Neural cell (in vitro differentiated cells): ENCODE measurements at regions not wholly inside any gene's neighbourhood (a gene's known extent, or its start where the extent isn't known, plus 50 kb on each side); places are given as distances from the start of the nearest gene placed in this dataset.

ENCODE experiments used
- H2AFZ ChIP-seq: fragments of 200-600, 300-800 bp; sonication (generic), shearing (Covaris generic); 2 replicates; pipeline ENCODE4 v1.6.0; 2014; ENCODE audit warnings: low read depth, mild to moderate bottlenecking, antibody characterized with exemption, low read length, moderate library complexity
- H3F3A ChIP-seq: fragments of 200-600 bp; shearing (Covaris generic); 2 replicates; pipeline ENCODE4 v1.6.1; 2016; ENCODE audit warnings: mild to moderate bottlenecking, moderate library complexity, mixed read lengths, antibody characterized with exemption, low read length; ENCODE audit not compliant: insufficient read depth, poor library complexity, severe bottlenecking
- H3K27ac ChIP-seq: fragments of 200-600, 300-800 bp; sonication (generic), shearing (Covaris generic); 2 replicates; pipeline ENCODE4 v1.5.1; 2014; ENCODE audit warnings: mild to moderate bottlenecking, low read length, moderate library complexity
- H3K27me3 ChIP-seq: fragments of 300-800, 200-600 bp; sonication (generic), shearing (Covaris generic); 2 replicates; pipeline ENCODE4 v1.6.0; 2014; ENCODE audit warnings: mild to moderate bottlenecking, low read depth, low read length, moderate library complexity; ENCODE audit not compliant: insufficient read depth
- H3K36me3 ChIP-seq: fragments of 300-800, 200-600 bp; sonication (generic), shearing (Covaris generic); 2 replicates; pipeline ENCODE4 v1.5.1; 2014; ENCODE audit warnings: mild to moderate bottlenecking, antibody characterized with exemption, low read length, moderate library complexity; ENCODE audit not compliant: insufficient read depth
- H3K4me2 ChIP-seq: fragments of 300-800, 200-600 bp; sonication (generic), shearing (Covaris generic); 2 replicates; pipeline ENCODE4 v1.6.0; 2014; ENCODE audit warnings: mild to moderate bottlenecking, low read length
- H3K4me3 ChIP-seq: fragments of 300-800, 200-600 bp; sonication (generic), shearing (Covaris generic); 2 replicates; pipeline ENCODE4 v1.5.1; 2014; ENCODE audit warnings: mild to moderate bottlenecking, low read length, moderate library complexity
- H3K79me2 ChIP-seq: fragments of 200-600 bp; shearing (Covaris generic); replicated peaks from 2 replicates; pipeline ENCODE4 v1.6.0; 2014; ENCODE audit warnings: mild to moderate bottlenecking, low read length, moderate library complexity; ENCODE audit not compliant: insufficient read depth
- H3K9ac ChIP-seq: fragments of 300-800, 200-600 bp; sonication (generic), shearing (Covaris generic); 2 replicates; pipeline ENCODE4 v1.6.1; 2016; ENCODE audit warnings: mild to moderate bottlenecking, low read length, mixed read lengths
- H3K9me2 ChIP-seq: fragments of 200-600 bp; shearing (Covaris generic); 2 replicates; pipeline ENCODE4 v1.6.1; 2016; ENCODE audit warnings: mild to moderate bottlenecking, low read length, mixed read lengths; ENCODE audit not compliant: insufficient read depth
- H3K9me3 ChIP-seq: fragments of 200-600, 300-800 bp; sonication (generic), shearing (Covaris generic); 2 replicates; pipeline ENCODE4 v1.6.1; 2016; ENCODE audit warnings: mild to moderate bottlenecking, mixed run types, low read length, moderate library complexity, mixed read lengths
- H4K20me1 ChIP-seq: fragments of 200-600 bp; shearing (Covaris generic); 2 replicates; pipeline ENCODE4 v1.6.1; 2016; ENCODE audit warnings: mild to moderate bottlenecking, mixed run types; ENCODE audit not compliant: insufficient read depth
- EP300 ChIP-seq: fragments of 450-650 bp; conservative IDR thresholded peaks from 2 replicates; pipeline ENCODE4 v1.6.1; 2014; ENCODE audit warnings: antibody characterized with exemption, mild to moderate bottlenecking, moderate library complexity; ENCODE audit not compliant: poor library complexity, severe bottlenecking
- EZH2 ChIP-seq: fragments of 200-600, 300-800 bp; shearing (Covaris generic), sonication (generic); IDR thresholded peaks from 2 replicates; pipeline ENCODE4 v1.6.1; 2014; ENCODE audit warnings: antibody characterized with exemption, low read length, borderline replicate concordance, mild to moderate bottlenecking; ENCODE audit not compliant: insufficient read depth, poor library complexity, severe bottlenecking
- MXI1 ChIP-seq: fragments of 450-650 bp; conservative IDR thresholded peaks from 2 replicates; pipeline ENCODE4 v1.6.1; 2014; ENCODE audit warnings: antibody characterized with exemption, mild to moderate bottlenecking; ENCODE audit not compliant: poor library complexity, severe bottlenecking
- POLR2AphosphoS5 ChIP-seq: IDR thresholded peaks from 2 replicates; pipeline ENCODE4 v1.6.1; 2012
- RAD21 ChIP-seq: fragments of 450-650 bp; conservative IDR thresholded peaks from 2 replicates; pipeline ENCODE4 v1.6.1; 2014; ENCODE audit warnings: antibody characterized with exemption, mild to moderate bottlenecking, moderate library complexity
- SMC3 ChIP-seq: fragments of 450-650 bp; conservative IDR thresholded peaks from 2 replicates; pipeline ENCODE4 v1.6.1; 2014; ENCODE audit warnings: antibody characterized with exemption, mild to moderate bottlenecking, moderate library complexity; ENCODE audit not compliant: poor library complexity
- TAF1 ChIP-seq: IDR thresholded peaks from 2 replicates; pipeline ENCODE4 v1.6.1; 2012; ENCODE audit warnings: low read depth
- TF ChIP-seq, protein P1 (sequence below): IDR thresholded peaks from 2 replicates; pipeline ENCODE4 v1.6.1; 2012; ENCODE audit warnings: borderline replicate concordance
- TF ChIP-seq, protein P2 (sequence below): fragments of 450-650 bp; IDR thresholded peaks from 2 replicates; pipeline ENCODE4 v1.5.1; 2014; ENCODE audit warnings: antibody characterized with exemption, mild to moderate bottlenecking, moderate library complexity; ENCODE audit not compliant: poor library complexity, severe bottlenecking

DNA sequence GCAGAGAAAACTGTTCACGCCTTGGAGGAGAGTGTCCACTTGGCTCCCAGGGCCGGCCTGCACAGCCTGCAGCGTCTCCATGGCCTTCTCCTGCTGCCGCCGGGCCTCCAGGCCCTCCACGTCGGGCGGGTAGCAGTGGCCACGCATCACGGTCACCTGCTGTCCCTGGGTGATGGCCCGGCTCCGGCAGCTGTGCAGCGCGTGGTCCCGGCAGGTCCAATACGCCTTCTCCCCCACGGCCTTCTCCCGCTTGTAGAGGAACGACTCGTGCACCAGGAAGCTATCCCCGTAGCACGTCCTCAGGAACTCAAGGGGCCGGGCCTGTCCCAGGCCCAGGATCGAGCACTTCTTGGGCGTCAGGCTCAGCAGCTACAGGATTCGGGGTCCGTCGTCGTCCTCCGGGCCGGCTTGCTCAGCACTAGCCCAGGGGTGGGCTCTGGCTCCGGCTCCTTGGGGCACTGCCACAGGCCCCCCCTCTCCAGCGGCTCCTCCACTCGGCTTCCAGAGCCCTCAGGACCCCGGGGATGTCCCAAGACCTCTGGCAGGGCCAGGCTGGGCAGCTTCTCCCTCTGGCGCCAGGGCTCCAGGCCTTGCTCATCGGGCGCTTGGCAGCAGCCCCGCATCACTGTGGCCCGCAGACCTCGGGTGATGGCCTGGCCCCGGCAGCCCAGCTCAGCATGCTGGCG, 83.6 kb upstream of the FXR1 start:
- TF ChIP-seq RAD21 (no peak), POLR2AphosphoS5 (no peak), EZH2 (no peak), SMC3 (no peak), MXI1 (no peak)
- TF ChIP-seq, protein P1, sequence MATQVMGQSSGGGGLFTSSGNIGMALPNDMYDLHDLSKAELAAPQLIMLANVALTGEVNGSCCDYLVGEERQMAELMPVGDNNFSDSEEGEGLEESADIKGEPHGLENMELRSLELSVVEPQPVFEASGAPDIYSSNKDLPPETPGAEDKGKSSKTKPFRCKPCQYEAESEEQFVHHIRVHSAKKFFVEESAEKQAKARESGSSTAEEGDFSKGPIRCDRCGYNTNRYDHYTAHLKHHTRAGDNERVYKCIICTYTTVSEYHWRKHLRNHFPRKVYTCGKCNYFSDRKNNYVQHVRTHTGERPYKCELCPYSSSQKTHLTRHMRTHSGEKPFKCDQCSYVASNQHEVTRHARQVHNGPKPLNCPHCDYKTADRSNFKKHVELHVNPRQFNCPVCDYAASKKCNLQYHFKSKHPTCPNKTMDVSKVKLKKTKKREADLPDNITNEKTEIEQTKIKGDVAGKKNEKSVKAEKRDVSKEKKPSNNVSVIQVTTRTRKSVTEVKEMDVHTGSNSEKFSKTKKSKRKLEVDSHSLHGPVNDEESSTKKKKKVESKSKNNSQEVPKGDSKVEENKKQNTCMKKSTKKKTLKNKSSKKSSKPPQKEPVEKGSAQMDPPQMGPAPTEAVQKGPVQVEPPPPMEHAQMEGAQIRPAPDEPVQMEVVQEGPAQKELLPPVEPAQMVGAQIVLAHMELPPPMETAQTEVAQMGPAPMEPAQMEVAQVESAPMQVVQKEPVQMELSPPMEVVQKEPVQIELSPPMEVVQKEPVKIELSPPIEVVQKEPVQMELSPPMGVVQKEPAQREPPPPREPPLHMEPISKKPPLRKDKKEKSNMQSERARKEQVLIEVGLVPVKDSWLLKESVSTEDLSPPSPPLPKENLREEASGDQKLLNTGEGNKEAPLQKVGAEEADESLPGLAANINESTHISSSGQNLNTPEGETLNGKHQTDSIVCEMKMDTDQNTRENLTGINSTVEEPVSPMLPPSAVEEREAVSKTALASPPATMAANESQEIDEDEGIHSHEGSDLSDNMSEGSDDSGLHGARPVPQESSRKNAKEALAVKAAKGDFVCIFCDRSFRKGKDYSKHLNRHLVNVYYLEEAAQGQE: no peak
- TF ChIP-seq, protein P2, sequence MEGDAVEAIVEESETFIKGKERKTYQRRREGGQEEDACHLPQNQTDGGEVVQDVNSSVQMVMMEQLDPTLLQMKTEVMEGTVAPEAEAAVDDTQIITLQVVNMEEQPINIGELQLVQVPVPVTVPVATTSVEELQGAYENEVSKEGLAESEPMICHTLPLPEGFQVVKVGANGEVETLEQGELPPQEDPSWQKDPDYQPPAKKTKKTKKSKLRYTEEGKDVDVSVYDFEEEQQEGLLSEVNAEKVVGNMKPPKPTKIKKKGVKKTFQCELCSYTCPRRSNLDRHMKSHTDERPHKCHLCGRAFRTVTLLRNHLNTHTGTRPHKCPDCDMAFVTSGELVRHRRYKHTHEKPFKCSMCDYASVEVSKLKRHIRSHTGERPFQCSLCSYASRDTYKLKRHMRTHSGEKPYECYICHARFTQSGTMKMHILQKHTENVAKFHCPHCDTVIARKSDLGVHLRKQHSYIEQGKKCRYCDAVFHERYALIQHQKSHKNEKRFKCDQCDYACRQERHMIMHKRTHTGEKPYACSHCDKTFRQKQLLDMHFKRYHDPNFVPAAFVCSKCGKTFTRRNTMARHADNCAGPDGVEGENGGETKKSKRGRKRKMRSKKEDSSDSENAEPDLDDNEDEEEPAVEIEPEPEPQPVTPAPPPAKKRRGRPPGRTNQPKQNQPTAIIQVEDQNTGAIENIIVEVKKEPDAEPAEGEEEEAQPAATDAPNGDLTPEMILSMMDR: no peak
- H3K27me3 ChIP-seq: no peaks in the 10 kb centered on the region

DNA sequence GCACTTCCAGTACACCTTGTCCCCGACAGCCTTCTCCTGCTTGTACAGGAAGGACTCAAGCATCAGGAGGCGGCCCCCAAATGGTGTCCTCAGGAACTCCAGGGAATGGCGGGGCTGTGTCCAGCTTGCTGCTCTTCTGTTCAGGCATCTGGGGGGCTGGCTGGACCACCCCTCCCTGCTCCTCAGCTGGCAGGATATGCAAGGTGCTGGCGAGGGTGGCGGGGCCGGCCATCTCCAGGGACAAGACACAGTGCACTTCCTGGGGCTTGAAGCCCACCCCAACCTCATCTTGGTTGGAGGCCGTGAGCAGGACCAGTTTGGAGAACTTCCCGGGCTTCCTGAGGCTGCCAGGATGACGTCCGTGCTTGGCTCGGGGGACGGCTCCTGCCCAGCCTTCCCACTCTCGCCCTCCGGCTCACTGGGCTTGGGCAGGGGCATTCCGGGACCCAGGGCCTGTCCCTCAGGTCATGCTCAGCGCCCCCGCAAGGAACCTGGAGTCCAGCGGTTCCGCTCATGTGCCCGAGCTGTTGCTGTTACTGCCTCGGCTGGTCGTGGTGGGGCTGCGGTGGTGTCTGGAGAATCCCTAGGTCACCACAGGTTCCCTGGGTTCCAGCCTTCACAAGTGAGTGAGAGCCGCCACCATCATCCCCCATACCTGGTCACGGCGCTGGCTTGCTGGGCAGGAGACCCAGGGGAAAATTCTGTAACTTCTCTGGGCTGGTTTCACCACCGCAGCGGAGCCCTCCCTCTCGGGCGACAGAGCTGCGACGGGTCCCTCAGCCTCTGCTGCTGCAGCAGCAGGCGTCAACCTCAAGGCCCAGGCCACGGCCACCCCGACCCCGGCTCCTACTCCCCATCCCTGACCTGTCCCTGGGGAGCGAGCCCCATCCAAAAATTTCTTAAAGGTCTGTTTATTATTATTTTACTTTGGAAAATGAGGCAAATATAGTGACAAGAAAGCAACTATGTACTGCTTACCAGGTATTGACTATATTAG, 82.8 kb upstream of the FXR1 start:
- Histone ChIP-seq H3K4me2 (no peak overlapping the region), H3K9me3 (no peaks in the 10 kb centered on the region), H3K9ac (no peak overlapping the region), H4K20me1 (no peaks in the 10 kb centered on the region), H3K4me3 (no peak overlapping the region), H3K79me2 (no peaks in the 10 kb centered on the region), H3K36me3 (no peaks in the 10 kb centered on the region), H3F3A (no peaks in the 10 kb centered on the region), H3K27me3 (no peaks in the 10 kb centered on the region), H3K9me2 (no peaks in the 10 kb centered on the region), H2AFZ (no peak overlapping the region), H3K27ac (no peak overlapping the region)
- TF ChIP-seq SMC3 (no peak), EP300 (no peak), EZH2 (no peak), RAD21 (no peak), POLR2AphosphoS5 (no peak), MXI1 (no peak), TAF1 (no peak)
- TF ChIP-seq, protein P1: no peak
- TF ChIP-seq, protein P2: no peak

More for the DNA sequence above, 83.6 kb upstream of the FXR1 start:
- H3K27ac ChIP-seq: no peak overlapping the region
- no peaks in the 10 kb centered on the region for H3F3A ChIP-seq
- H2AFZ ChIP-seq: no peak overlapping the region
- H4K20me1 ChIP-seq: no peaks in the 10 kb centered on the region
- H3K4me3 ChIP-seq: no peak overlapping the region
- no peaks in the 10 kb centered on the region for H3K9me2 ChIP-seq
- H3K9me3 ChIP-seq: no peaks in the 10 kb centered on the region
- no peaks in the 10 kb centered on the region for H3K79me2 ChIP-seq
- H3K36me3 ChIP-seq: no peaks in the 10 kb centered on the region
- H3K9ac ChIP-seq: no peak overlapping the region
- H3K4me2 ChIP-seq: no peak overlapping the region
